ENCODE measurements at regions not wholly inside any gene's neighbourhood (a gene's known extent, or its start where the extent isn't known, plus 50 kb on each side); places are given as distances from the start of the nearest gene placed in this dataset.

DNA sequence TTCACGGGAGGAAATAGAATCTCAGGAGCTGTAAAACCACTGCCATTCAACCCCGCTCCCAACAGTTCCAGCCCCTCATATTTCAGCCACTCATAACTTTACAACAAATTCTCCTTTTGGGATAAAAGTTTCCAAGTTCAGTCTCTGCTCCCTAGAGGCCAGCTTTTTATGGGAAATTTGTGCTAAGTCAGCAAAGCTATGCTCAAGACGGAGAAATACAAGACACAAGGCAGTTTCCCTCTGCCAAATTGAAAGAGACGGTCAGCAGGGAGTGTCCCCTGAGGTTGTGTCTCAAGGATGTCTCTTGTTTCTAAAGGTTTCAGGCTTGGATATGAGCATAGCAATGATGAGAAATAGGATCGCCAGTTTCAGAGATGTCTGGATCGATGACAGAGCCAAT, 608.6 kb downstream of the CCDC171 start:
- no peak for FAIRE-seq
- Histone ChIP-seq H3K4me2 (no peak overlapping the region), H3K4me1 (no peaks in the 10 kb centered on the region), H3K27ac (no peak overlapping the region), H3K9me3 (no peaks in the 10 kb centered on the region), H3K4me3 (no peak overlapping the region)
- TF ChIP-seq ZSCAN20 (CRISPR knock-in tag; IDR thresholded peaks at IDR 0.05) = no peak
- no peak for TF ChIP-seq BHLHE40 (IDR thresholded peaks at IDR 0.05; ENCODE audit: low read depth, low read length)
- TF ChIP-seq RNF2 (IDR thresholded peaks at IDR 0.05; ENCODE audit: borderline replicate concordance, low read depth) = no peak
- peak; percentile 94 for TF ChIP-seq MAFK (IDR thresholded peaks at IDR 0.05; ENCODE audit: partially characterized antibody)
- TF ChIP-seq HOXA7 (CRISPR knock-in tag; IDR thresholded peaks at IDR 0.05) = no peak
- TF ChIP-seq, protein P1, sequence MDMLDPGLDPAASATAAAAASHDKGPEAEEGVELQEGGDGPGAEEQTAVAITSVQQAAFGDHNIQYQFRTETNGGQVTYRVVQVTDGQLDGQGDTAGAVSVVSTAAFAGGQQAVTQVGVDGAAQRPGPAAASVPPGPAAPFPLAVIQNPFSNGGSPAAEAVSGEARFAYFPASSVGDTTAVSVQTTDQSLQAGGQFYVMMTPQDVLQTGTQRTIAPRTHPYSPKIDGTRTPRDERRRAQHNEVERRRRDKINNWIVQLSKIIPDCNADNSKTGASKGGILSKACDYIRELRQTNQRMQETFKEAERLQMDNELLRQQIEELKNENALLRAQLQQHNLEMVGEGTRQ (IDR thresholded peaks at IDR 0.05) = no peak
- no peak for TF ChIP-seq CEBPB (IDR thresholded peaks at IDR 0.05)
- TF ChIP-seq HOXB13 (CRISPR knock-in tag; IDR thresholded peaks at IDR 0.05; ENCODE audit: low read depth) = no peak
- TF ChIP-seq, protein P2, sequence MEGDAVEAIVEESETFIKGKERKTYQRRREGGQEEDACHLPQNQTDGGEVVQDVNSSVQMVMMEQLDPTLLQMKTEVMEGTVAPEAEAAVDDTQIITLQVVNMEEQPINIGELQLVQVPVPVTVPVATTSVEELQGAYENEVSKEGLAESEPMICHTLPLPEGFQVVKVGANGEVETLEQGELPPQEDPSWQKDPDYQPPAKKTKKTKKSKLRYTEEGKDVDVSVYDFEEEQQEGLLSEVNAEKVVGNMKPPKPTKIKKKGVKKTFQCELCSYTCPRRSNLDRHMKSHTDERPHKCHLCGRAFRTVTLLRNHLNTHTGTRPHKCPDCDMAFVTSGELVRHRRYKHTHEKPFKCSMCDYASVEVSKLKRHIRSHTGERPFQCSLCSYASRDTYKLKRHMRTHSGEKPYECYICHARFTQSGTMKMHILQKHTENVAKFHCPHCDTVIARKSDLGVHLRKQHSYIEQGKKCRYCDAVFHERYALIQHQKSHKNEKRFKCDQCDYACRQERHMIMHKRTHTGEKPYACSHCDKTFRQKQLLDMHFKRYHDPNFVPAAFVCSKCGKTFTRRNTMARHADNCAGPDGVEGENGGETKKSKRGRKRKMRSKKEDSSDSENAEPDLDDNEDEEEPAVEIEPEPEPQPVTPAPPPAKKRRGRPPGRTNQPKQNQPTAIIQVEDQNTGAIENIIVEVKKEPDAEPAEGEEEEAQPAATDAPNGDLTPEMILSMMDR (IDR thresholded peaks at IDR 0.05) = no peak
- POLR2A ChIA-PET = no interaction called here
- ATAC-seq = no peak
- 89% methylated on average over 6 of the region's 6 CpGs for WGBS (ENCODE audit: missing lambda C conversion rate)
- DNase-seq (ENCODE audit: low read depth in 1 of 2, low spot score in 1 of 2) = no peak
- CTCF ChIA-PET = interaction anchor here (0.8 to 1.8 kb wide), 2 partner anchors 28 to 30 kb away, joined by 3 to 5 read pairs; no protein-coding TSS in a partner anchor

DNA sequence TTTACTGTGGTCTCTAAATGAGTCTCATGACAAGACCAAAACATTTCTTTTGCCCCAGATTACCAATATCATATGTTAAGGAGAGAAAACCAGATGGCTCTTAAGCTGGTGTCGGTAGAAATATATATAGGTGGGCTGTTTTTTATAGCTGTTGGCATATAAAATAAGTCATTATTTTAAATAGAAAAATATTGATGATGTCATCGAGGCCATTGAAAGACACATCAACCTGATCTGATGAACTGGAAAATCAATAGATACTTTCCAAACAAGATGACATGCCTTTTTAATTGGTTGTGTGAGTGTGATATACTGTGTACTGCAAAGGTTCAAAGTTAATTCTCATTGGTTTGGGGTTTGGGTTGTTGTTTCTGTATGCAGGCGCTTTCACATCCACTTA, 617.3 kb downstream of the CCDC171 start:
- CTCF ChIA-PET = no interaction called here
- FAIRE-seq = no peak

More for the DNA sequence above, 617.3 kb downstream of the CCDC171 start:
- no peaks in the 10 kb centered on the region for H3K9me3 ChIP-seq
- POLR2A ChIA-PET = no interaction called here
- no peak overlapping the region for H3K27ac ChIP-seq
- 71% methylated on average over 3 of the region's 3 CpGs for WGBS (ENCODE audit: missing lambda C conversion rate)
- H3K4me2 ChIP-seq = no peak overlapping the region
- no peaks in the 10 kb centered on the region for H3K4me1 ChIP-seq
- DNase-seq (ENCODE audit: low read depth in 1 of 2, low spot score in 1 of 2) = no peak
- H3K4me3 ChIP-seq = no peak overlapping the region
- no peak for ATAC-seq
- TF ChIP-seq FOSB (CRISPR knock-in tag; IDR thresholded peaks at IDR 0.05) = no peak
- TF ChIP-seq EP300 (IDR thresholded peaks at IDR 0.05) = no peak
- TF ChIP-seq EHF (CRISPR knock-in tag; IDR thresholded peaks at IDR 0.05) = no peak
- TF ChIP-seq RARB (CRISPR knock-in tag; IDR thresholded peaks at IDR 0.05) = no peak
- TF ChIP-seq ZC3H11A (IDR thresholded peaks at IDR 0.05) = no peak
- TF ChIP-seq, protein P3, sequence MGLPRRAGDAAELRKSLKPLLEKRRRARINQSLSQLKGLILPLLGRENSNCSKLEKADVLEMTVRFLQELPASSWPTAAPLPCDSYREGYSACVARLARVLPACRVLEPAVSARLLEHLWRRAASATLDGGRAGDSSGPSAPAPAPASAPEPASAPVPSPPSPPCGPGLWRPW (IDR thresholded peaks at IDR 0.05) = no peak
- TF ChIP-seq, protein P4, sequence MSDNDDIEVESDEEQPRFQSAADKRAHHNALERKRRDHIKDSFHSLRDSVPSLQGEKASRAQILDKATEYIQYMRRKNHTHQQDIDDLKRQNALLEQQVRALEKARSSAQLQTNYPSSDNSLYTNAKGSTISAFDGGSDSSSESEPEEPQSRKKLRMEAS (IDR thresholded peaks at IDR 0.05) = no peak
- no peak for TF ChIP-seq BHLHE40 (IDR thresholded peaks at IDR 0.05; ENCODE audit: low read depth, low read length)
- TF ChIP-seq, protein P5, sequence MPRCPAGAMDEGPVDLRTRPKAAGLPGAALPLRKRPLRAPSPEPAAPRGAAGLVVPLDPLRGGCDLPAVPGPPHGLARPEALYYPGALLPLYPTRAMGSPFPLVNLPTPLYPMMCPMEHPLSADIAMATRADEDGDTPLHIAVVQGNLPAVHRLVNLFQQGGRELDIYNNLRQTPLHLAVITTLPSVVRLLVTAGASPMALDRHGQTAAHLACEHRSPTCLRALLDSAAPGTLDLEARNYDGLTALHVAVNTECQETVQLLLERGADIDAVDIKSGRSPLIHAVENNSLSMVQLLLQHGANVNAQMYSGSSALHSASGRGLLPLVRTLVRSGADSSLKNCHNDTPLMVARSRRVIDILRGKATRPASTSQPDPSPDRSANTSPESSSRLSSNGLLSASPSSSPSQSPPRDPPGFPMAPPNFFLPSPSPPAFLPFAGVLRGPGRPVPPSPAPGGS (IDR thresholded peaks at IDR 0.05) = no peak
- TF ChIP-seq, protein P6, sequence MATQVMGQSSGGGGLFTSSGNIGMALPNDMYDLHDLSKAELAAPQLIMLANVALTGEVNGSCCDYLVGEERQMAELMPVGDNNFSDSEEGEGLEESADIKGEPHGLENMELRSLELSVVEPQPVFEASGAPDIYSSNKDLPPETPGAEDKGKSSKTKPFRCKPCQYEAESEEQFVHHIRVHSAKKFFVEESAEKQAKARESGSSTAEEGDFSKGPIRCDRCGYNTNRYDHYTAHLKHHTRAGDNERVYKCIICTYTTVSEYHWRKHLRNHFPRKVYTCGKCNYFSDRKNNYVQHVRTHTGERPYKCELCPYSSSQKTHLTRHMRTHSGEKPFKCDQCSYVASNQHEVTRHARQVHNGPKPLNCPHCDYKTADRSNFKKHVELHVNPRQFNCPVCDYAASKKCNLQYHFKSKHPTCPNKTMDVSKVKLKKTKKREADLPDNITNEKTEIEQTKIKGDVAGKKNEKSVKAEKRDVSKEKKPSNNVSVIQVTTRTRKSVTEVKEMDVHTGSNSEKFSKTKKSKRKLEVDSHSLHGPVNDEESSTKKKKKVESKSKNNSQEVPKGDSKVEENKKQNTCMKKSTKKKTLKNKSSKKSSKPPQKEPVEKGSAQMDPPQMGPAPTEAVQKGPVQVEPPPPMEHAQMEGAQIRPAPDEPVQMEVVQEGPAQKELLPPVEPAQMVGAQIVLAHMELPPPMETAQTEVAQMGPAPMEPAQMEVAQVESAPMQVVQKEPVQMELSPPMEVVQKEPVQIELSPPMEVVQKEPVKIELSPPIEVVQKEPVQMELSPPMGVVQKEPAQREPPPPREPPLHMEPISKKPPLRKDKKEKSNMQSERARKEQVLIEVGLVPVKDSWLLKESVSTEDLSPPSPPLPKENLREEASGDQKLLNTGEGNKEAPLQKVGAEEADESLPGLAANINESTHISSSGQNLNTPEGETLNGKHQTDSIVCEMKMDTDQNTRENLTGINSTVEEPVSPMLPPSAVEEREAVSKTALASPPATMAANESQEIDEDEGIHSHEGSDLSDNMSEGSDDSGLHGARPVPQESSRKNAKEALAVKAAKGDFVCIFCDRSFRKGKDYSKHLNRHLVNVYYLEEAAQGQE (IDR thresholded peaks at IDR 0.05) = no peak
- no peak for TF ChIP-seq ZSCAN20 (CRISPR knock-in tag; IDR thresholded peaks at IDR 0.05)
- no peak for TF ChIP-seq NR3C1 (IDR thresholded peaks at IDR 0.05)
- no peak for TF ChIP-seq NFE2L2 (conservative IDR thresholded peaks at IDR 0.05; ENCODE audit: low read length)
- TF ChIP-seq MAZ (IDR thresholded peaks at IDR 0.05; ENCODE audit: borderline replicate concordance, low read depth, low read length) = no peak
